Stimulated activated effector memory CD8-positive, alpha-beta T cell treated with anti-CD3 and anti-CD28 coated beads, Interleukin-12 subunit alpha, Interleukin-12 subunit beta, amount 100 ng/mL, for 72 hours (primary cell): ENCODE measurements at regions not wholly inside any gene's neighbourhood (a gene's known extent, or its start where the extent isn't known, plus 50 kb on each side); places are given as distances from the start of the nearest gene placed in this dataset.
A peak's percentile ranks its signal among the peaks of the same experiment; 100 is the strongest.
"Not testable (repeated sequence)": the region's sequence is repeated elsewhere in the genome, so short reads cannot be mapped to it uniquely, and the experiment has no call there.

Source experiments
- ATAC-seq: fragments of 150-1000 bp; cut with Tn5 transposase; 2 replicates; pipeline ENCODE4 v1.10.0; 2021
- DNase-seq, 2 donors: peaks; one replicate each; pipeline ENCODE4 v3.0.0; 2021 to 2022; ENCODE audit warnings: low spot score in 2 of 2
- H3K27ac Mint-ChIP-seq: one replicate; pipeline ENCODE4 v1.8.0; 2022; ENCODE audit warnings: mild to moderate bottlenecking, mixed read lengths
- H3K36me3 Mint-ChIP-seq: one replicate; pipeline ENCODE4 v1.8.0; 2022; ENCODE audit warnings: mild to moderate bottlenecking, mixed read lengths
- H3K4me1 Mint-ChIP-seq: one replicate; pipeline ENCODE4 v1.8.0; 2022; ENCODE audit warnings: mixed read lengths
- H3K4me3 Mint-ChIP-seq: one replicate; pipeline ENCODE4 v1.8.0; 2022; ENCODE audit warnings: mild to moderate bottlenecking, mixed read lengths
- H3K9me3 Mint-ChIP-seq: one replicate; pipeline ENCODE4 v1.8.0; 2022; ENCODE audit warnings: mixed read lengths

GRCh38 chr6:130613176-130613575, 214.0 kb upstream of the SMLR1 start:
- Mint-ChIP-seq H3K4me1 (peaks cover 6% of the 10 kb centered on the region), H3K27ac (no peak overlapping the region), H3K36me3 (no peaks in the 10 kb centered on the region), H3K9me3 (peaks cover 2% of the 10 kb centered on the region), H3K4me3 (no peak overlapping the region)
- ATAC-seq = no peak
- no peak for DNase-seq

GRCh38 chr6:130615816-130616215, 211.4 kb upstream of the SMLR1 start:
- DNase-seq (no peak), ATAC-seq (no peak)
- Mint-ChIP-seq H3K9me3 (peaks cover 2% of the 10 kb centered on the region), H3K27ac (no peak overlapping the region), H3K4me3 (no peak overlapping the region), H3K36me3 (no peaks in the 10 kb centered on the region), H3K4me1 (peaks cover 6% of the 10 kb centered on the region)

GRCh38 chr6:130617658-130618057, 209.5 kb upstream of the SMLR1 start:
- Mint-ChIP-seq H3K9me3 (peaks cover 2% of the 10 kb centered on the region), H3K27ac (no peak overlapping the region), H3K36me3 (no peaks in the 10 kb centered on the region), H3K4me1 (peaks cover 6% of the 10 kb centered on the region), H3K4me3 (no peak overlapping the region)
- DNase-seq (no peak), ATAC-seq (no peak)

GRCh38 chr6:130618806-130619205, 208.4 kb upstream of the SMLR1 start:
- H3K27ac Mint-ChIP-seq, H3K36me3 Mint-ChIP-seq, H3K4me3 Mint-ChIP-seq, ATAC-seq, DNase-seq: not testable (repeated sequence)
- Mint-ChIP-seq H3K4me1 (peaks cover 15% of the 10 kb centered on the region), H3K9me3 (peaks cover 10% of the 10 kb centered on the region)

- H3K4me3 Mint-ChIP-seq = no peak overlapping the region
- DNase-seq (no peak), ATAC-seq (peak; percentile 76)
- H3K9me3 Mint-ChIP-seq = peaks cover 10% of the 10 kb centered on the region
- peaks cover 18% of the 10 kb centered on the region for H3K4me1 Mint-ChIP-seq
- no peak overlapping the region for H3K27ac Mint-ChIP-seq
- H3K36me3 Mint-ChIP-seq = no peaks in the 10 kb centered on the region
Measured at GRCh38 chr6:130620338-130620781, 206.8 kb upstream of the SMLR1 start.

GRCh38 chr6:130622142-130622541, 205.1 kb upstream of the SMLR1 start:
- no peaks in the 10 kb centered on the region for H3K36me3 Mint-ChIP-seq
- peaks cover 8% of the 10 kb centered on the region for H3K9me3 Mint-ChIP-seq
- peaks cover 20% of the 10 kb centered on the region for H3K4me1 Mint-ChIP-seq
- no peak overlapping the region for H3K4me3 Mint-ChIP-seq
- no peak overlapping the region for H3K27ac Mint-ChIP-seq
- ATAC-seq (peak; percentile 89), DNase-seq (no peak)

GRCh38 chr6:130624046-130624445, 203.2 kb upstream of the SMLR1 start:
- peaks cover 19% of the 10 kb centered on the region for H3K4me1 Mint-ChIP-seq
- no peak overlapping the region for H3K27ac Mint-ChIP-seq
- H3K36me3 Mint-ChIP-seq = no peaks in the 10 kb centered on the region
- DNase-seq (no peak), ATAC-seq (no peak)
- H3K9me3 Mint-ChIP-seq = peaks cover 8% of the 10 kb centered on the region
- no peak overlapping the region for H3K4me3 Mint-ChIP-seq

- H3K27ac Mint-ChIP-seq = peak overlapping the region; percentile 67
- DNase-seq = no peak
- peak; percentile 92 for ATAC-seq
- peak overlapping the region; percentile 14 for H3K4me3 Mint-ChIP-seq
- H3K4me1 Mint-ChIP-seq = peaks cover 27% of the 10 kb centered on the region
- H3K9me3 Mint-ChIP-seq = peaks cover 8% of the 10 kb centered on the region
- H3K36me3 Mint-ChIP-seq = no peaks in the 10 kb centered on the region
Measured at GRCh38 chr6:130625825-130626527, 201.2 kb upstream of the SMLR1 start.

- Mint-ChIP-seq H3K9me3 (no peaks in the 10 kb centered on the region), H3K4me3 (no peak overlapping the region), H3K27ac (no peak overlapping the region), H3K36me3 (no peaks in the 10 kb centered on the region), H3K4me1 (peaks cover 17% of the 10 kb centered on the region)
- ATAC-seq (no peak), DNase-seq (no peak)
Measured at GRCh38 chr6:130628862-130629261, 198.3 kb upstream of the SMLR1 start.

- H3K36me3 Mint-ChIP-seq = no peaks in the 10 kb centered on the region
- no peak overlapping the region for H3K4me3 Mint-ChIP-seq
- no peaks in the 10 kb centered on the region for H3K9me3 Mint-ChIP-seq
- DNase-seq (no peak), ATAC-seq (no peak)
- peaks cover 17% of the 10 kb centered on the region for H3K4me1 Mint-ChIP-seq
- H3K27ac Mint-ChIP-seq = no peak overlapping the region
Measured at GRCh38 chr6:130629640-130630039, 197.6 kb upstream of the SMLR1 start.

GRCh38 chr6:130632277-130632676, 194.9 kb upstream of the SMLR1 start:
- H3K4me3 Mint-ChIP-seq = no peak overlapping the region
- H3K9me3 Mint-ChIP-seq = peaks cover 8% of the 10 kb centered on the region
- peaks cover 7% of the 10 kb centered on the region for H3K4me1 Mint-ChIP-seq
- H3K36me3 Mint-ChIP-seq = no peaks in the 10 kb centered on the region
- H3K27ac Mint-ChIP-seq = no peak overlapping the region
- ATAC-seq (no peak), DNase-seq (no peak)

- H3K4me3 Mint-ChIP-seq = no peak overlapping the region
- H3K36me3 Mint-ChIP-seq = no peaks in the 10 kb centered on the region
- H3K9me3 Mint-ChIP-seq = peaks cover 8% of the 10 kb centered on the region
- H3K4me1 Mint-ChIP-seq = peaks cover 7% of the 10 kb centered on the region
- no peak for DNase-seq
- no peak for ATAC-seq
- no peak overlapping the region for H3K27ac Mint-ChIP-seq
Measured at GRCh38 chr6:130632897-130633296, 194.3 kb upstream of the SMLR1 start.

- Mint-ChIP-seq H3K4me1 (no peaks in the 10 kb centered on the region), H3K9me3 (peaks cover 6% of the 10 kb centered on the region), H3K4me3 (no peak overlapping the region), H3K27ac (no peak overlapping the region), H3K36me3 (no peaks in the 10 kb centered on the region)
- DNase-seq (no peak), ATAC-seq (no peak)
Measured at GRCh38 chr6:130643361-130643760, 183.8 kb upstream of the SMLR1 start.

- no peaks in the 10 kb centered on the region for H3K4me1 Mint-ChIP-seq
- no peaks in the 10 kb centered on the region for H3K36me3 Mint-ChIP-seq
- H3K9me3 Mint-ChIP-seq = peaks cover 6% of the 10 kb centered on the region
- no peak overlapping the region for H3K4me3 Mint-ChIP-seq
- no peak for ATAC-seq
- no peak for DNase-seq
- H3K27ac Mint-ChIP-seq = no peak overlapping the region
Measured at GRCh38 chr6:130644175-130644574, 183.0 kb upstream of the SMLR1 start.

GRCh38 chr6:130644769-130645168, 182.4 kb upstream of the SMLR1 start:
- ATAC-seq, DNase-seq, H3K36me3 Mint-ChIP-seq, H3K27ac Mint-ChIP-seq, H3K9me3 Mint-ChIP-seq, H3K4me3 Mint-ChIP-seq, H3K4me1 Mint-ChIP-seq: not testable (repeated sequence)

GRCh38 chr6:130647246-130647645, 180.0 kb upstream of the SMLR1 start:
- Mint-ChIP-seq H3K36me3 (no peaks in the 10 kb centered on the region), H3K4me3 (no peak overlapping the region), H3K9me3 (peaks cover 8% of the 10 kb centered on the region), H3K4me1 (peaks cover 5% of the 10 kb centered on the region), H3K27ac (no peak overlapping the region)
- no peak for ATAC-seq
- DNase-seq = no peak
